ENCODE measurements at regions not wholly inside any gene's neighbourhood (a gene's known extent, or its start where the extent isn't known, plus 50 kb on each side); places are given as distances from the start of the nearest gene placed in this dataset.

DNA sequence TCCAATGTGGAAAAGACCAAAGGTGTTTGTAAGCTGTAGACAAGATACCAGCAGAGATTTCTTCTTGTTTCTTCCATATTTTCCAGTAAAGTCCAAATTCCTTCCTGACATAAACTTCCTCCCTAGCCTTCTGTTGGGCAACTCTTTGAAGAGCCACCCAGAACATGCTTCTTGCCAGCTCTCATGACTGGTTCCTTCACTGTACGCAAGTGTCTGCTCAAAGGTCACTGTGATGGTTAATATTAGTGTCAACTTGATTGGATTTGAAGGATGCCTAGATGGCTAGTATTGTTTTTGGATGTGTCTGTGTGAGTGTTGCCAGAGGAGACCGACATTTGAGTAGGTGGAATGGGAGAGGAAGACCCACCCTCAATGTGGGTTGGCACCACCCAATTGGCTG is 416.6 kb upstream of the RUNX1 start:
- POLR2A ChIA-PET, result no interaction called here
- intact Hi-C loops (cut with micrococcal nuclease; ENCODE audit: unreplicated experiment), result no loop called here

DNA sequence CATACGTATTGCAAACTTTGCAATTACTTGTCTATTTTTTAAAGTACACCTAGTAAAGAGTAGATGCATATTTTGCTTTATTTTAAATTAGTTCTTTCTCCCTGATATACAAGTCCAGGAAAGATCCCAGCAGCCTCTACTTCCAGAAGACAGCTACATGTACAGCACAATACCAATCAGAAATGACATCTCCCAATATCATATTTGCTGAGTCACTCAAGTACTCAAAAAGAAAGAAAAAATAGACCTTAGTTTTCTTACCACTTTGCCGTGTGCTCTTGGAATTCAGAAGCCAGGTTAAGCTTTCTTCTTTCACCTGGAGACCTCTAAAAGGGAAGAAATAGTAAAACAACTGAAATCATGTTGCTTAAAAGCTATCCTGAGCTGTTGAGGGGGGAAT is 412.6 kb upstream of the RUNX1 start:
- no peak for DNase-seq (ENCODE audit: low spot score)
- H4K20me1 ChIP-seq (ENCODE audit: insufficient read depth, low read length), result no peaks in the 10 kb centered on the region
- H3K27ac ChIP-seq (ENCODE audit: low read depth, low read length, poor library complexity, severe bottlenecking), result no peak overlapping the region
- H3K4me1 ChIP-seq (ENCODE audit: insufficient read depth, low read length, poor library complexity, severe bottlenecking), result no peaks in the 10 kb centered on the region
- H3K4me2 ChIP-seq (ENCODE audit: low read length), result no peak overlapping the region
- intact Hi-C loops (cut with micrococcal nuclease; ENCODE audit: unreplicated experiment), result no loop called here
- no peak overlapping the region for H3K4me3 ChIP-seq (ENCODE audit: low read depth, low read length, poor library complexity, severe bottlenecking)
- no peaks in the 10 kb centered on the region for H3K36me3 ChIP-seq (ENCODE audit: insufficient read depth, low read length)
- no peaks in the 10 kb centered on the region for H3K9me3 ChIP-seq (ENCODE audit: low read length)
- POLR2A ChIA-PET, result interaction anchor here (0.9 to 1.0 kb wide), 2 partner anchors 21 to 104 kb away, joined by 3 read pairs; no protein-coding TSS in a partner anchor
- H3K79me2 ChIP-seq (ENCODE audit: insufficient read depth, low read depth, low read length), result no peaks in the 10 kb centered on the region
- TF ChIP-seq, protein P1, sequence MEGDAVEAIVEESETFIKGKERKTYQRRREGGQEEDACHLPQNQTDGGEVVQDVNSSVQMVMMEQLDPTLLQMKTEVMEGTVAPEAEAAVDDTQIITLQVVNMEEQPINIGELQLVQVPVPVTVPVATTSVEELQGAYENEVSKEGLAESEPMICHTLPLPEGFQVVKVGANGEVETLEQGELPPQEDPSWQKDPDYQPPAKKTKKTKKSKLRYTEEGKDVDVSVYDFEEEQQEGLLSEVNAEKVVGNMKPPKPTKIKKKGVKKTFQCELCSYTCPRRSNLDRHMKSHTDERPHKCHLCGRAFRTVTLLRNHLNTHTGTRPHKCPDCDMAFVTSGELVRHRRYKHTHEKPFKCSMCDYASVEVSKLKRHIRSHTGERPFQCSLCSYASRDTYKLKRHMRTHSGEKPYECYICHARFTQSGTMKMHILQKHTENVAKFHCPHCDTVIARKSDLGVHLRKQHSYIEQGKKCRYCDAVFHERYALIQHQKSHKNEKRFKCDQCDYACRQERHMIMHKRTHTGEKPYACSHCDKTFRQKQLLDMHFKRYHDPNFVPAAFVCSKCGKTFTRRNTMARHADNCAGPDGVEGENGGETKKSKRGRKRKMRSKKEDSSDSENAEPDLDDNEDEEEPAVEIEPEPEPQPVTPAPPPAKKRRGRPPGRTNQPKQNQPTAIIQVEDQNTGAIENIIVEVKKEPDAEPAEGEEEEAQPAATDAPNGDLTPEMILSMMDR (conservative IDR thresholded peaks at IDR 0.05; ENCODE audit: low read length), result no peak
- TF ChIP-seq EZH2phosphoT487 (IDR thresholded peaks at IDR 0.05; ENCODE audit: borderline replicate concordance, low read depth, low read length), result no peak
- H3K9me2 ChIP-seq (ENCODE audit: insufficient read depth, low read length), result no peaks in the 10 kb centered on the region
- H2AFZ ChIP-seq (ENCODE audit: low read length), result no peak overlapping the region
- CTCF ChIA-PET (ENCODE audit: unreplicated experiment), result no interaction called here
- no TSS peak for BruUV-seq (replicated peaks)

More for the DNA sequence above, 416.6 kb upstream of the RUNX1 start:
- H3K4me1 ChIP-seq (ENCODE audit: insufficient read depth, low read length, poor library complexity, severe bottlenecking), result no peaks in the 10 kb centered on the region
- H3K36me3 ChIP-seq (ENCODE audit: insufficient read depth, low read length), result no peaks in the 10 kb centered on the region
- BruUV-seq (replicated peaks), result no TSS peak
- no peak for DNase-seq (ENCODE audit: low spot score)
- no peak overlapping the region for H3K4me3 ChIP-seq (ENCODE audit: low read depth, low read length, poor library complexity, severe bottlenecking)
- H3K4me2 ChIP-seq (ENCODE audit: low read length), result no peak overlapping the region
- H4K20me1 ChIP-seq (ENCODE audit: insufficient read depth, low read length), result no peaks in the 10 kb centered on the region
- no peaks in the 10 kb centered on the region for H3K9me3 ChIP-seq (ENCODE audit: low read length)
- no peak overlapping the region for H3K27ac ChIP-seq (ENCODE audit: low read depth, low read length, poor library complexity, severe bottlenecking)
- CTCF ChIA-PET (ENCODE audit: unreplicated experiment), result no interaction called here
- no peaks in the 10 kb centered on the region for H3K9me2 ChIP-seq (ENCODE audit: insufficient read depth, low read length)
- no peak overlapping the region for H2AFZ ChIP-seq (ENCODE audit: low read length)
- H3K79me2 ChIP-seq (ENCODE audit: insufficient read depth, low read depth, low read length), result no peaks in the 10 kb centered on the region
- TF ChIP-seq, protein P1 (conservative IDR thresholded peaks at IDR 0.05; ENCODE audit: low read length), result no peak
- no peak for TF ChIP-seq EZH2phosphoT487 (IDR thresholded peaks at IDR 0.05; ENCODE audit: borderline replicate concordance, low read depth, low read length)

DNA sequence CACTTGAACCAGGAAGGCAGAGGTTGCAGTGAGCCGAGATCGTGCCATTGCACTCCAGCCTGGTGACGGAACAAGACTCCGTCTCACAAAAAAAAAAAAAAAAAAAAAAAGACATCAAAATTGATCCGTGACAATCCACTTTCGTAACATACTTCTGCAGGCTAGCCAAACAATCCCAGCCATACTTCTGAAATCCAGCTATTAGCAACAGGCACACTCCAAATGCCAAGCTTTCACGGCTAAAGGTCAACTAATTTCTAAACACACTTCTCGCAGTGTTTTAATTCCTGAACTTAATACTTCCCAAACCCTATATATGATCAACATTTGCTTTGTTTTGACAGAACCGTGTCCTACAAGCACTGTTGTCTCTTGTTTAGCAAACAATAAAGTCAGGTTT is 411.3 kb upstream of the RUNX1 start:
- ChIA-PET CTCF (ENCODE audit: unreplicated experiment) (no interaction called here), POLR2A (interaction anchor here (1.4 kb wide), 1 partner anchor 17 kb away, joined by 3 read pairs; no protein-coding TSS in a partner anchor)
- TF ChIP-seq EZH2phosphoT487 (IDR thresholded peaks at IDR 0.05; ENCODE audit: borderline replicate concordance, low read depth, low read length), result no peak
- TF ChIP-seq, protein P1 (conservative IDR thresholded peaks at IDR 0.05; ENCODE audit: low read length), result no peak
- H3K4me2 ChIP-seq (ENCODE audit: low read length), result no peak overlapping the region
- no peak for DNase-seq (ENCODE audit: low spot score)
- H3K4me1 ChIP-seq (ENCODE audit: insufficient read depth, low read length, poor library complexity, severe bottlenecking), result no peaks in the 10 kb centered on the region
- no peaks in the 10 kb centered on the region for H3K9me3 ChIP-seq (ENCODE audit: low read length)
- H3K27ac ChIP-seq (ENCODE audit: low read depth, low read length, poor library complexity, severe bottlenecking), result no peak overlapping the region
- H4K20me1 ChIP-seq (ENCODE audit: insufficient read depth, low read length), result no peaks in the 10 kb centered on the region
- H3K4me3 ChIP-seq (ENCODE audit: low read depth, low read length, poor library complexity, severe bottlenecking), result no peak overlapping the region
- H3K36me3 ChIP-seq (ENCODE audit: insufficient read depth, low read length), result no peaks in the 10 kb centered on the region
- no peak overlapping the region for H2AFZ ChIP-seq (ENCODE audit: low read length)
- no peaks in the 10 kb centered on the region for H3K9me2 ChIP-seq (ENCODE audit: insufficient read depth, low read length)
- no peaks in the 10 kb centered on the region for H3K79me2 ChIP-seq (ENCODE audit: insufficient read depth, low read depth, low read length)
- BruUV-seq (replicated peaks), result no TSS peak
- intact Hi-C loops (cut with micrococcal nuclease; ENCODE audit: unreplicated experiment), result no loop called here

Data from OCI-LY7 (cell line).